Suprapubic skin (tissue), 4 donors: ENCODE measurements at regions not wholly inside any gene's neighbourhood (a gene's known extent, or its start where the extent isn't known, plus 50 kb on each side); places are given as distances from the start of the nearest gene placed in this dataset.

Source experiments
- DNase-seq, 2 donors: peaks; one replicate each; pipeline ENCODE4 v3.0.0-alpha.2; 2019; ENCODE audit warnings: low spot score in 2 of 2
- H3K27ac ChIP-seq: fragments of 200-600 bp; sonication (generic); one replicate; pipeline ENCODE4 v1.5.1; 2019
- H3K27me3 ChIP-seq: fragments of 200-600 bp; sonication (generic); one replicate; pipeline ENCODE4 v1.5.1; 2019
- H3K36me3 ChIP-seq: fragments of 200-600 bp; sonication (generic); one replicate; pipeline ENCODE4 v1.5.1; 2019
- H3K4me1 ChIP-seq: fragments of 200-600 bp; sonication (generic); one replicate; pipeline ENCODE4 v1.5.1; 2019
- H3K4me3 ChIP-seq: fragments of 200-600 bp; sonication (generic); one replicate; pipeline ENCODE4 v1.5.1; 2019; ENCODE audit warnings: mild to moderate bottlenecking
- H3K9me3 ChIP-seq: fragments of 200-600 bp; sonication (generic); one replicate; pipeline ENCODE4 v1.5.1; 2019
- EP300 ChIP-seq: sonication (generic); formaldehyde crosslinking; IDR thresholded peaks from one replicate; pipeline ENCODE4 v1.6.1; 2017; ENCODE audit warnings: antibody characterized with exemption
- POLR2A ChIP-seq, 2 donors: fragments of 450-650 bp; IDR thresholded peaks; one replicate each; pipeline ENCODE4 v1.6.1; 2017; ENCODE audit warnings: antibody characterized with exemption in 2 of 2, mild to moderate bottlenecking in 2 of 2, moderate library complexity in 2 of 2
- POLR2AphosphoS5 ChIP-seq, 3 donors: sonication (generic); formaldehyde crosslinking; IDR thresholded peaks; one replicate each; pipeline ENCODE4 v1.6.1; 2017; ENCODE audit warnings: antibody characterized with exemption in 3 of 3
- WGBS: methylation state at CpG from one replicate; pipeline ENCODE4 v1.1.5; 2018; 5-methylcytosine and 5-hydroxymethylcytosine counted together
- TF ChIP-seq, protein P1 (sequence below), 2 donors: fragments of 200-600 bp in 1 of 2; fragments of 450-650 bp in 1 of 2; sonication (generic) in 1 of 2; IDR thresholded peaks; one replicate each; pipeline ENCODE4 v1.5.1; 2016 to 2019; ENCODE audit warnings: antibody characterized with exemption in 2 of 2, mild to moderate bottlenecking in 1 of 2, moderate library complexity in 1 of 2

DNA sequence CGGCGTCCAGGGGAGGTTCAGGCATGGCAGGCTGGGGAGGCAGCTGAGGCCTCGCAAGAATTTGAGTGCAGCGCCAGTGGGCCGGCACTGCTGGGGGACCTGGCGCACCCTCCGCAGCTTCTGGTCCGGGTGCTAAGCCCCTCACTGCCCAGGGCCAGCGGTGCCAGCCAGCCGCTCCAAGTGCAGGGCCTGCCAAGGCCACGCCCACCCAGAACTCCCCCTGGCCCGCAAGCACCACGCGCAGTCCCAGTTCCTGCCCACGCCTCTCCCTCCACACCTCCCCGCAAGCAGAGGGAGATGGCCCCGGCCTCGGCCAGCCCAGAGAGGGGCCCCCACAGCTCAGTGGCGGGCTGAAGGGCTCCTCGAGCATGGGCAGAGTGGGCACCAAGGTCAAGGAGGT lies 2017.3 kb downstream of the LRRC4C start:
- H3K36me3 ChIP-seq = no peaks in the 10 kb centered on the region
- H3K4me3 ChIP-seq = no peak overlapping the region
- no peaks in the 10 kb centered on the region for H3K4me1 ChIP-seq
- no peaks in the 10 kb centered on the region for H3K27me3 ChIP-seq
- no peak overlapping the region for H3K27ac ChIP-seq
- DNase-seq = no peak
- H3K9me3 ChIP-seq = peaks cover 11% of the 10 kb centered on the region
- no CpG with 5 or more reads among the region's 20 CpGs for WGBS
- no peak for TF ChIP-seq EP300
- TF ChIP-seq POLR2A (IDR thresholded peaks at IDR 0.05) = no peak
- TF ChIP-seq, protein P1, sequence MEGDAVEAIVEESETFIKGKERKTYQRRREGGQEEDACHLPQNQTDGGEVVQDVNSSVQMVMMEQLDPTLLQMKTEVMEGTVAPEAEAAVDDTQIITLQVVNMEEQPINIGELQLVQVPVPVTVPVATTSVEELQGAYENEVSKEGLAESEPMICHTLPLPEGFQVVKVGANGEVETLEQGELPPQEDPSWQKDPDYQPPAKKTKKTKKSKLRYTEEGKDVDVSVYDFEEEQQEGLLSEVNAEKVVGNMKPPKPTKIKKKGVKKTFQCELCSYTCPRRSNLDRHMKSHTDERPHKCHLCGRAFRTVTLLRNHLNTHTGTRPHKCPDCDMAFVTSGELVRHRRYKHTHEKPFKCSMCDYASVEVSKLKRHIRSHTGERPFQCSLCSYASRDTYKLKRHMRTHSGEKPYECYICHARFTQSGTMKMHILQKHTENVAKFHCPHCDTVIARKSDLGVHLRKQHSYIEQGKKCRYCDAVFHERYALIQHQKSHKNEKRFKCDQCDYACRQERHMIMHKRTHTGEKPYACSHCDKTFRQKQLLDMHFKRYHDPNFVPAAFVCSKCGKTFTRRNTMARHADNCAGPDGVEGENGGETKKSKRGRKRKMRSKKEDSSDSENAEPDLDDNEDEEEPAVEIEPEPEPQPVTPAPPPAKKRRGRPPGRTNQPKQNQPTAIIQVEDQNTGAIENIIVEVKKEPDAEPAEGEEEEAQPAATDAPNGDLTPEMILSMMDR (IDR thresholded peaks at IDR 0.05) = no peak
- no peak for TF ChIP-seq POLR2AphosphoS5 (IDR thresholded peaks at IDR 0.05)

DNA sequence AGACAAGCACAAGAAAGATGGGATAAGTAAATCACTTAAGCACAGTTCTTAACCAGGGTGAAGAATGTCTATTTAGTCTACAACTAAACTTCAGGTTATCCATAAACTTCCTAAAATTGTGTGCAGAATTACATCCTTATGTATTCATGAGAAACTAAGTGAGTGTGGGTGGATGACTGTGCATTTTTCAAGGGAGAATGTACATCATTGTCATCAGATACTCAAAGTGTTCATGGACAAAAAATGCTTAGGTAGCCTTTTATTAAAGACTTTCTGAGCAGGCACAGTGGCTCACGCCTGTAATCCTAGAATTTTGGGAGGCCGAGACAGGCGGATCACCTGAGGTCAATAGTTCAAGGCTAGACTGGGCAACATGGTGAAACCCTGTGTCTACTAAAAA lies 2023.8 kb downstream of the LRRC4C start:
- TF ChIP-seq POLR2A (IDR thresholded peaks at IDR 0.05) = no peak
- no peak for TF ChIP-seq POLR2AphosphoS5 (IDR thresholded peaks at IDR 0.05)
- TF ChIP-seq EP300 = no peak
- TF ChIP-seq, protein P1 (IDR thresholded peaks at IDR 0.05) = no peak
- no peak overlapping the region for H3K4me3 ChIP-seq
- H3K4me1 ChIP-seq = no peaks in the 10 kb centered on the region
- WGBS = 70% methylated on average over 3 of the region's 3 CpGs
- H3K9me3 ChIP-seq = peaks cover 6% of the 10 kb centered on the region
- no peaks in the 10 kb centered on the region for H3K27me3 ChIP-seq
- no peaks in the 10 kb centered on the region for H3K36me3 ChIP-seq
- H3K27ac ChIP-seq = no peak overlapping the region
- no peak for DNase-seq

DNA sequence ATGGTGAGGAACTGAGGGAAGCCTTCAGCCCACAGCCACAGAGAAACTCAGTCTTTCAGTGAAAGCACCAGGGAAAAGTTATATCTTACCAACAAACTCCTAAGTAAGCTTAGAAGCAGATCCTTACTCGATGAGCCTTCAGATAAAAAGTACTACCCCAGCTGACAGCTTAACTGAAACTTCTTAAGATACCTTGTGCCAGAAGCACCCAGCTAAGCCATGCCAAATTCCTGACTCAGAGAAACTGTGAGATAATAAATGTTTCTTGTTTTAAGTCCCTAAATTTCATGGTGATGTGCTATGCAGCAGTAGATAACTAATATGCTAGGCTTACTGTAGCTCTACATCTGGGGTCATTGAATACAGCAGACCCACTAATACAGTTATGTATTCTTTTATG lies 2025.0 kb downstream of the LRRC4C start:
- H3K36me3 ChIP-seq = no peaks in the 10 kb centered on the region
- no peak for TF ChIP-seq EP300
- H3K27me3 ChIP-seq = no peaks in the 10 kb centered on the region
- H3K27ac ChIP-seq = no peak overlapping the region
- no peak overlapping the region for H3K4me3 ChIP-seq
- H3K9me3 ChIP-seq = peaks cover 6% of the 10 kb centered on the region
- no peak for DNase-seq
- H3K4me1 ChIP-seq = no peaks in the 10 kb centered on the region
- 23% methylated on average over 1 of the region's 1 CpG for WGBS

DNA sequence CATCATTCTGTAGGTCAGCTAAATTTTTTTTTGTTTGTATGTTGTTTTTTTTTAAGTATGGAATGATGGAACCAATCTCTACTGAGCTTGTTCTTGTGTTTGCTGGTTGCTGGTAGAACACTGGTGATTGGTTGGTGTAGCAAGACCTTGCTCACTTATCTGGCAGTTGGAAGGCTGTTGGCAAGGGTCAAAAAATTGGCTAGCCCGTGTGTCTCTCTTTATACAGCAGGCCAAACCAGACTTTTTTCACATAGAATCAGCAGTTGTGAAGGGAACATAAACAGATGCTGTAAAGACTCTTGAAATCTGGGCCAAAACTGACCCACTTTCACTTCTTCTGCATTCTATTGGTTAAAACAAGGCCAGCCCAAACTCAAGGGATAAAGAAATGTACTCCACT lies 2026.5 kb downstream of the LRRC4C start:
- TF ChIP-seq, protein P1 (IDR thresholded peaks at IDR 0.05) = no peak
- TF ChIP-seq EP300 (no peak), POLR2AphosphoS5 (IDR thresholded peaks at IDR 0.05) (no peak), POLR2A (IDR thresholded peaks at IDR 0.05) (no peak)
- Histone ChIP-seq H3K4me1 (no peaks in the 10 kb centered on the region), H3K27me3 (no peaks in the 10 kb centered on the region), H3K36me3 (no peaks in the 10 kb centered on the region), H3K27ac (no peak overlapping the region), H3K4me3 (no peak overlapping the region), H3K9me3 (no peaks in the 10 kb centered on the region)
- no peak for DNase-seq
- 64% methylated on average over 1 of the region's 1 CpG for WGBS

DNA sequence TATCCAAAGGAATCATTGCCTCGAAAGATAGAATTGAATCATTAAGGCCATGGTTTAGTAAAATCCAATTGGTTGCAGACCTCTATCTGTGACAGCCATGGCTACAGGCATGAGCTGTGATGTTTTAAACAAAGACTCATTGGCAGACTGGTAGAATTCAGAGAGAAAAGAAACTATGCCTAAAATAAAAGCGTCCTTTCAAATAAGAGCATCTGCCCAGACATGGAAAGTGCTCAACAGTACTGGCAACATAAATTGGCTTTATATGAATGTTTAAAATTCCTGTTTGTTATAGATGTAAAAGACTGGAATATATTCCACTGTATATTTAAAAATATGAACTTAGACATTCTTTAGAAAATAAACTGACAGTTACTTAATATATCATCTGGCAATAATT lies 2034.2 kb downstream of the LRRC4C start:
- no peak for DNase-seq
- H3K4me1 ChIP-seq = no peaks in the 10 kb centered on the region
- H3K9me3 ChIP-seq = no peaks in the 10 kb centered on the region
- H3K27me3 ChIP-seq = no peaks in the 10 kb centered on the region
- 87% methylated on average over 2 of the region's 2 CpGs for WGBS
- no peak overlapping the region for H3K27ac ChIP-seq
- TF ChIP-seq POLR2AphosphoS5 (IDR thresholded peaks at IDR 0.05) (no peak), POLR2A (IDR thresholded peaks at IDR 0.05) (no peak), EP300 (no peak)
- TF ChIP-seq, protein P1 (IDR thresholded peaks at IDR 0.05) = no peak
- no peaks in the 10 kb centered on the region for H3K36me3 ChIP-seq
- H3K4me3 ChIP-seq = no peak overlapping the region

DNA sequence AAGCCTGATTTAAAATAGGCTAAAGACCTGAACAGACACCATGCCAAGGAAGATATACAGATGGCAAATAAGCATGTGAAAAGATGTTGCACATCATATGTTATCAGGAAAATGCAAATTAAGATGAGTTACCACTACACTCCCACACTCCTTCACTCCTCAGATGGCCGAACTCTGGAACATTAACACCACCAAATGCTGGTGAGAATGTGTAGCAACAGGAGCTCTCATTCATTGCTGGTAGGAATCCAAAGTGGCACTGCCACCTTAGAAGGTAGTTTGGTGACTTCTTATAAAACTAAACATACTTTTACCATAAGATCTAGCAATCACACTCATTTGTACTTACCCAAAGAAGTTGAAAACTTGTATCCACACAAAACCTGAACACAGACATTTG lies 2047.3 kb downstream of the LRRC4C start:
- H3K9me3 ChIP-seq = peaks cover 4% of the 10 kb centered on the region
- H3K4me3 ChIP-seq = no peak overlapping the region
- WGBS = 100% methylated on average over 1 of the region's 1 CpG
- H3K36me3 ChIP-seq = no peaks in the 10 kb centered on the region
- H3K27me3 ChIP-seq = no peaks in the 10 kb centered on the region
- no peak overlapping the region for H3K27ac ChIP-seq
- TF ChIP-seq POLR2A (IDR thresholded peaks at IDR 0.05) = no peak
- DNase-seq = no peak
- no peaks in the 10 kb centered on the region for H3K4me1 ChIP-seq
